WTC11 (cell line): ENCODE measurements at regions not wholly inside any gene's neighbourhood (a gene's known extent, or its start where the extent isn't known, plus 50 kb on each side); places are given as distances from the start of the nearest gene placed in this dataset.

Experiments used
- ATF2 ChIP-seq: sonication (generic); formaldehyde crosslinking; IDR thresholded peaks from 2 replicates; pipeline ENCODE4 v1.8.1; 2022; ENCODE audit warnings: low read depth, missing genetic modification reagents, borderline replicate concordance
- FOXP4 ChIP-seq: sonication (generic); formaldehyde crosslinking; IDR thresholded peaks from 2 replicates; pipeline ENCODE4 v1.8.0; 2022; ENCODE audit warnings: mild to moderate bottlenecking, missing genetic modification reagents
- HMGXB4 ChIP-seq: sonication (generic); formaldehyde crosslinking; IDR thresholded peaks from 2 replicates; pipeline ENCODE4 v1.8.1; 2023; ENCODE audit warnings: mild to moderate bottlenecking, moderate library complexity, missing genetic modification reagents
- JUN ChIP-seq: sonication (generic); formaldehyde crosslinking; IDR thresholded peaks from 2 replicates; pipeline ENCODE4 v1.8.0; 2023; ENCODE audit warnings: mild to moderate bottlenecking, missing genetic modification reagents
- SMAD3 ChIP-seq: sonication (generic); formaldehyde crosslinking; IDR thresholded peaks from 2 replicates; pipeline ENCODE4 v1.8.0; 2022; ENCODE audit warnings: missing genetic modification reagents, mild to moderate bottlenecking, borderline replicate concordance
- USF1 ChIP-seq: sonication (generic); formaldehyde crosslinking; IDR thresholded peaks from 2 replicates; pipeline ENCODE4 v1.8.0; 2022; ENCODE audit warnings: mild to moderate bottlenecking, missing genetic modification reagents

GRCh38 chrX:113868177-113868576 lies 715.7 kb upstream of the HTR2C start:
- TF ChIP-seq ATF2 (CRISPR knock-in tag), result no peak
- TF ChIP-seq FOXP4, result no peak
- no peak for TF ChIP-seq SMAD3 (CRISPR knock-in tag)
- no peak for TF ChIP-seq JUN
- TF ChIP-seq HMGXB4 (CRISPR knock-in tag), result no peak
- TF ChIP-seq USF1 (CRISPR knock-in tag), result no peak
